NCI-H526 (cell line): ENCODE measurements at regions not wholly inside any gene's neighbourhood (a gene's known extent, or its start where the extent isn't known, plus 50 kb on each side); places are given as distances from the start of the nearest gene placed in this dataset.

Experiments used
- DNase-seq, 2 experiments: peaks; one replicate each; lab custom pipeline; 2025; lab: John Stamatoyannopoulos, UW

GRCh38 chr15:91473894-91474545 lies 374.0 kb downstream of the SV2B start:
- DNase-seq = no peak

DNA sequence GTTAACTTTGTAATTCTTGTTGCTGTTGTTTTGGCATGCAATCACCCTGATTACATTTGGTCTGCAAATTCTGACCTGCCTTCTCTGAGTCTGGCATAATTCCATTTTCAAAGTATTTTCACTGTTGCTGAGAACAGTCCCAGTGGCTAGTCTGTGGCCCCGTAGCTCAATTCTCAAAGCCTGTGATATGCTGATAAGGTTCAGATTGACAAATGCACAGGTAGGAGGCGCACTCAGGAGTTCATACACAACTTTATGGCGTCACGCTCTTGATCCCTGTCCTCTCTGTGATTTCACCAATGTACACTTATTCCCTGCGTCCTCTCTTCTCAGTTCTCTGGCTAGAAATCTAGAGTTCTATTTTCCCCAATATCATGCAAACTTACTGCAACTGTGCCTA lies 376.6 kb upstream of the SLCO3A1 start:
- DNase-seq = no peak

- DNase-seq = no peak
Measured at GRCh38 chr15:91478717-91479191, 374.8 kb upstream of the SLCO3A1 start.

GRCh38 chr15:91480426-91480825 lies 373.1 kb upstream of the SLCO3A1 start:
- DNase-seq = no peak

GRCh38 chr15:91482799-91483198 lies 370.7 kb upstream of the SLCO3A1 start:
- DNase-seq = no peak

GRCh38 chr15:91484141-91484540 lies 369.4 kb upstream of the SLCO3A1 start:
- no peak for DNase-seq

- DNase-seq = no peak
Measured at GRCh38 chr15:91488452-91488851, 365.1 kb upstream of the SLCO3A1 start.

DNA sequence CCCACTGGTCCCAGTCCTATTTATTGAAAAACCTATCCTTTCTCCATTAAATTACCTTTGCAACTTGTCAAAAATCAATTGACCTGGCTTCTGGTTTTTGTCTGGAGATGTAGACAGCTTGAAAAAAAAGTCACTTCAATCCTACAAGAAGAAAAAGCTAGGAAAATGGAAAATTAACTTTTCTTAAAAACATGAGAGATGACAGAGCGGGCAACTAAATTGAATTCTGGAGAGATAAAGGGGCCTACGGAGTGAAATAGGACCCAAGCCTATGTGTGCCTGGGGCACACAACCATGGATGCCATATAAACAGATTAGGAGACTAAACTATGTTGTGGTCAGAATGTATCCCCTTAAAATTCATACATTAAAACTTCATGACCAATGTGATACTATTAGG lies 363.3 kb upstream of the SLCO3A1 start:
- DNase-seq = no peak

- peak; percentile 42 to 68 for DNase-seq
Measured at GRCh38 chr15:91491101-91491950, 362.2 kb upstream of the SLCO3A1 start.

DNA sequence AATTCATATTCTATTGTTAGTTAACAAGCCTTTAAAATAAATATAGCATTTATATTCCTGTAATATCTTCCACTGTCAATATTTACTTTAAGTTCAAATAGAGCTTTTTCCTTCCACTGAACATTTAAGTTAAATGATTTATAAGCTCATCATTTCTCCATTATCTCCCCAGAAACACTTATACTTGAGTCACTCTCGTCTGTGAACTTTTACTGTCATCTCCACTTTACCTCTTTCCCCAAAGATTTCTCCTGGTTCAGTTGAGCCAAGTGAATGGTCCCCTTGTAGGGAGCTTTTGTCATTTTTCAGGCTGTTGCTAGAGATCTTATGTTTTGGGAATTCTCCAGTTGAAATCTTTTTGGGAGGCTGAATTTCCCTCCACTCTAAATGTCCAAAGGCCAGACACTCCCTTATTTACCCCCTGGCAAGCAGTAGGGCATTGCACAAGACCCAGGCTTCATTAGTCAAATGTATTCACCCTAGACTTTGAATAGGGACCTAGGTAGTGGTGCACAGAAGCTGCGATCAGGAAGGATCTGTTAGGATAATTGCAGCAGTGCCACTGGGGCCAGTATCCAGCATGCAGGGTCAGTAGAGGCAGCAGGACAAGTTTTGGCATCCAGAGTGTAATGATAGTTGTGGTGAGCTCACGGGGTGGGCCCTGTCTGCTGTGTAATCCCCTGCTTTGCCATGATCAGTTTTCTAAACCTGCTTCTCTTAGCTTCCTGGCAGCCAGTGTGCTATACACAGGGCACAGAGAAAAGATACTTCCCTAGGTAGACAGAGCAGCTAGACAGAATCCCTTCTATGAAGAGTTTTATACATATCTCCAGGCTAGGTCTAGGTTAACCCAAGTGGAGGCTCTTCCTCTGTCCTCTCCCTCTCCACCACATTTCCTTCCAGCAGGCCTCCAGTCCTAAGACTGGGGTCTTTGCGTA lies 356.5 kb upstream of the SLCO3A1 start:
- DNase-seq = peak; percentile 87 to 94

DNA sequence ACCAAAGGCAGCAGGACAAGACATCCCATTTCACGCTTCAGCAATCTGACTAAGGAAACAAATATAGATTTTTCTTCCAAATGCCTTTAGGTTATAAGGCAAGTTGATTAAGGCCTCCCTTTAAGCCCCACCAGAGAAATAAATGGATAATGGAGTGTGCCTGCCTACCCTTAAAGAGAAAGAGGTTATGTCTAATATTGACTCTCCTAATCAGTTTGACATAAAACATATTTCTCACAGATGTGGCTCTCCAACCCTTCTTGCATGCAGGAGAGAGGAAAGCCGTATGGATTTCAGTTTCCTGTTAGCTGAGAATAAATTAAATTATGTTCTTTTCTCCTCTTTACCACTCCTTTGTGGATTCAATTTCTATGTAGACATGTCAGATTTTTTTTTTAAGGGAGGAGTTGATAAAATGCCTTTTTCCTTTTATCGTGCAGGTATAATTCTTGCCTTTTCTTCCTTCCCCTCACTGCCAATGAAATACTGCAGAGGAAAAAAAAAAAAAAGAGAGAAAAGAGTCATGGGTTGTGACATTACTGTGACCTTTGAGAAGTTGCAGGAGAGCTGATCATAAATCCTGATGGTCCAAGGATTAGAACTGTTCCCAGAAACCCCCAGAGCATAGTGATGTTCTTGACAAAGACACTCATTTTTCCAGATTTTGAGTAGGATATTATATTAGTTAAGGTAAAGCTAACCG lies 355.3 kb upstream of the SLCO3A1 start:
- DNase-seq = no peak

DNA sequence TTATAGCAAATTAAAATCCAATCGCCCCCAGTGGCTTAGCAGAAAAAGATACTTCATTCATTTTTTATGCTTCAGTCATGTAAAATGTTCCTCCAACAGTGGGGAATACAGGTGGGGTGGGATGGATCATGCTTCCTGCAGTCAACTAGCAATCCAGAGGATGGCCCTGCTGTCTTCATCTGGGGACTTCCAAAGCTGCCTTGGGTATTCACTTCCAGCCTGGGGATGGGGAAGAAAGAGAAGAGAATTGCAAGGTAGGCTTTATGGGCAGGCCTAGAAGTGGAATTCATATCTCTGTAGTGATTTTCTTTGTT lies 354.8 kb upstream of the SLCO3A1 start:
- DNase-seq = no peak

- DNase-seq = no peak
Measured at GRCh38 chr15:91499774-91500383, 353.6 kb upstream of the SLCO3A1 start.

DNA sequence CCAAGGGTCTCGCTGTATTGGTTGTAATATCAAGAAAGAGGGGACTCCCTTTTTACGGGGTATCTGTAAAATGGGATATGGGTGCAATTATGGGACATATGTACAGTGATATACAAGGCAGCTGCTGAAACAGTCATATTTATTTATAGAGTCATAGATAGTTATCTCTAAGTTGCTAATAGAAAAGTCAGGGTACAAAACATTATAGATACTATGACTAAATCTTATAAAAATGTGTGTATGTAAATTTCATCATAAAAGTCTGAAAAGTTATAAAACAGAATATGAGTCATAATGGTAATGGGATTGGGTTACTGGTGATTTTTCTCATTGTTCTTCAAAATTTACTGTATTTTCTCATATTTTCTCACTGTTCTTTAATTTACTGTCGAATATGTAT lies 344.9 kb upstream of the SLCO3A1 start:
- DNase-seq = no peak

DNA sequence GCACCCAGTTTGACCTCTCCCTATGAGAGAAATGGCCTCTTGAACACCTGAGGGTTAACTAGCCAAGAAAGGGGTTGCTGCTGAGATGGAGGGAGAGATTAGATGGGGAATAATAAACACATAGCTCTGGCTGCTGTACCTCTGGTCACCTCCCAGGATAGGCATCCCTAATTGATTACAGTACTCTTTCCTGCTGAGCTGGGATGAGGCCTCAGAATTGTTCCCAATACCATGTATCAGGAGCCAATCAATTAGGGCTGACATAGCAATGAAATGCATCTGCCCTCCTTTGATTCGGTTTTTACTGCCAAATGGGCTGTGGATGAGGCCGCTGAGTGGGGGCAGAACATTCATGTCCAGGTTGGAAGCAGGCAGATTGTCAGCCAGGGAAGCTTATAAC lies 339.4 kb upstream of the SLCO3A1 start:
- DNase-seq = no peak

DNA sequence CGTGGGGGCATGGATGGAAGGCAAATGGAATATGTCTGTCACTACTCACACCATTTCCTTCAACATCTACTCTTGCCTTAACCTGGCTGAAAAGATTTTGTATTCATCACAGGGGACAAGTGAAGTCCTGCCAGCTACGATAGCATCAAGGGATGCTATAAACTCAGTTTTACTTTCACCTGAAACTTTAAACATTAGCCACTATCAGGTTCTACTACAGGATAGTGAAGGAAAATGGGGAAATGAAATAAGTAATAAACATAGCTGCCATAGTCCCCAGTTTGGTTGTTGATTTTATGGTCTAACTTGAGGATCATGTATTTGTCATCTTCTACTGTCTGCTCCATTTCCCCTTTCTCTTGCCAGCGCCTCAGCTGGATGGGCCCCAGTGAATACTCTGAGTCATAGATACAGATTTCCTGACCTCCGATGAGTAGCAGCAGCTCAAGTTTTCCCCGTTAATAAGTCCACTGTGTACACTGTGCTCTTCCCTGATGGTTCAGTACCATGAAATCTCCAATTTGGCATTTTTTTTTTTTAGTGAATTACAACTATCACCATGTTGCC lies 338.2 kb upstream of the SLCO3A1 start:
- DNase-seq = no peak

- DNase-seq = no peak
Measured at GRCh38 chr15:91516866-91517265, 336.6 kb upstream of the SLCO3A1 start.

DNA sequence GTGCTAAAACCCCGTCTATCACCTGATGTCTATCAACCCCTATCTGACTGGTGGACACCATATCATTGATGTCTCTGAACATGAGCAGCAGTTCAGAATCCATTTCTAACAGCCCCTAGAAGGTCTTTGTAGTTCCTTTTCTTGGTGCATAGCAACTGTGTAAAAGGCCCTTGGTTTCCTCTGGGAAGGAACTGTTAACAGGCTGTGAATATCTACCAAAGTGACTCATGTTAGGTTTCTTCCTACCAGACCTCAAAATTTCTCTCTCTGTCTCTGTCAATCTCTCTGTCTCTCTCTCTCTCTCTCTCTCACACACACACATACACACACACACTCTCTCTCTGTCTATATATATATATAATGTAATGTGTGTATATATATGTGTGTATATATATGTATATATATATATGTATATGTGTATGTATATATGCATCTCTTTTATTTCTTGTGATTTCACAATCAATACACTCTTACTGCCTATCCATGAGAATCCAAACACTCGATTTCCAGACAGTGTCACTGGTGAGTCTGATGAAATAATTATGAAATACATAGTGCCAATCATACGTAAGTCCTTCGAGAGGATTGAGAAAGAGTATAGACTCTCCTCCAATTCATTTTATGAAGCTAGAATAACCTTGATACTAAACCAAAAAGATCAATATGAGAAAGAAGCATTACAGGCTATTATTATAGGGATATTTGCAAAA lies 335.9 kb upstream of the SLCO3A1 start:
- DNase-seq = no peak

DNA sequence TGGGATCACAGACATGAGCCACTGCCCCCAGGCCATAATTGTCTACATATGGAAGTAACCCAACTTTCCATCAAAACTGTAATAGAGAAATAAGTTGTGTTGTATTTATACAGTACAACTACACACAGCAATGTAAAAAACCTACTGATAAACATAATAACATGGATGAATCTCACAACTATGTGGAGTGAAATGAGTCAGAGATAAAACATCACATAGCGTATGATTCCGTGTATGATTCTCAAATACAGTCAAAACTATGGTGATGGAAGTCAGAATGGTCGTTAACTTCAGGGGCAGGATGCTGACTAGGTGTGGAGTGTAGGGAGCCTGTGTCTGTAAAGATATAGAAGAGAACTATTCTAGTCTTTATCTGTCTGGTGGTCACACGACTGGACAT lies 332.7 kb upstream of the SLCO3A1 start:
- DNase-seq = no peak

DNA sequence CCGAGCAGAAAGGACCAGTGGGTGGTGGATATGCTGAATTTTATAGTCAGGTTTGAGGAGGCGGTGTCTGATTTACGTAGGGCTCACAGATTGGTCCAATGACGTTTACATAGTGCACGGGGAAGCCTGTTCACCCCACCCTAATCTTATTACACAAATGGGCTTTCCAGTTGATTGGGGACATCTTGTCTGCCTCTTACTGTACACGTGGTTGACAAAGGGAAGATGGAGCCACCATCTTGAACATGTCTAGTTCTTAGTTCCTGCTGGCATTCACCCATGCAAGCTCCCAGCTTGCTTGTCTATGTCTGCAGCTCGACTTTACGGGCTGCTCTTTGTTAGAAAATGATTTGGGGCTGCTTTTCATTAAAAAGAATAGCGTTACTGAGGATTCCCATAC lies 332.0 kb upstream of the SLCO3A1 start:
- no peak for DNase-seq
